Naive thymus-derived CD8-positive, alpha-beta T cell (primary cell): ENCODE measurements at regions not wholly inside any gene's neighbourhood (a gene's known extent, or its start where the extent isn't known, plus 50 kb on each side); places are given as distances from the start of the nearest gene placed in this dataset.

Source experiments
- ATAC-seq, 2 donors: fragments of 150-1000 bp; cut with Tn5 transposase in 1 of 2; sonication (Bioruptor Pico), chemical (Tn5 transposase) in 1 of 2; 1 replicate in 1 of 2; 2 replicates in 1 of 2; pipeline ENCODE4 v1.10.0; 2021; ENCODE audit warnings: mild to moderate bottlenecking in 2 of 2, moderate library complexity in 2 of 2
- POLR2A ChIA-PET: fragments of 350-600 bp; sonication (Branson Sonifier 250); formaldehyde crosslinking; loops from one replicate; lab custom pipeline; 2021; ENCODE audit warnings: antibody characterized with exemption; lab: Charles Lee
- DNase-seq, 10 donors: peaks; one replicate each; pipeline versions ENCODE4 v3.0.0 to v3.0.0-alpha.2; 2020 to 2022
- H3K27ac Mint-ChIP-seq, 10 donors: one replicate each; pipeline ENCODE4 v1.8.0; 2020 to 2022; ENCODE audit warnings: mild to moderate bottlenecking in 10 of 10, mixed read lengths in 10 of 10, moderate library complexity in 4 of 10, inconsistent platforms in 1 of 10
- H3K27me3 Mint-ChIP-seq, 5 donors: one replicate each; pipeline ENCODE4 v1.8.0; 2021 to 2022; ENCODE audit warnings: mixed read lengths in 5 of 5
- H3K36me3 Mint-ChIP-seq, 3 donors: one replicate each; pipeline ENCODE4 v1.8.0; 2020 to 2022; ENCODE audit warnings: mixed read lengths in 3 of 3, mild to moderate bottlenecking in 2 of 3, inconsistent platforms in 1 of 3
- H3K4me1 Mint-ChIP-seq, 4 donors: one replicate each; pipeline ENCODE4 v1.8.0; 2021 to 2022; ENCODE audit warnings: mixed read lengths in 4 of 4
- H3K4me3 Mint-ChIP-seq, 10 donors: one replicate each; pipeline ENCODE4 v1.8.0; 2020 to 2022; ENCODE audit warnings: mild to moderate bottlenecking in 10 of 10, mixed read lengths in 10 of 10, moderate library complexity in 6 of 10, inconsistent platforms in 1 of 10
- H3K9me3 Mint-ChIP-seq, 9 donors: one replicate each; pipeline ENCODE4 v1.8.0; 2020 to 2022; ENCODE audit warnings: mixed read lengths in 9 of 9, mild to moderate bottlenecking in 3 of 9, inconsistent platforms in 1 of 9, moderate library complexity in 1 of 9

GRCh38 chr20:52596256-52596655, 375.9 kb upstream of the TSHZ2 start:
- Mint-ChIP-seq H3K27ac (no peak overlapping the region), H3K9me3 (peaks cover 0 to 7% (median 3%) of the 10 kb centered on the region in 9 donors), H3K36me3 (peaks cover 0 to 4% (median 0%) of the 10 kb centered on the region in 3 donors), H3K27me3 (peaks cover 0 to 2% (median 0%) of the 10 kb centered on the region in 5 donors), H3K4me1 (peaks cover 0 to 4% (median under 1%) of the 10 kb centered on the region in 4 donors), H3K4me3 (no peak overlapping the region)
- DNase-seq (no peak), ATAC-seq (no peak)
- POLR2A ChIA-PET, result no interaction called here

- peak overlapping the region in 1 of 10 donors; percentile 51 for H3K27ac Mint-ChIP-seq
- DNase-seq, result no peak
- H3K9me3 Mint-ChIP-seq, result peaks cover 0 to 5% (median 2%) of the 10 kb centered on the region in 9 donors
- POLR2A ChIA-PET, result no interaction called here
- peaks cover 0 to 4% (median 0%) of the 10 kb centered on the region in 3 donors for H3K36me3 Mint-ChIP-seq
- peaks cover 0 to 3% (median under 1%) of the 10 kb centered on the region in 5 donors for H3K27me3 Mint-ChIP-seq
- H3K4me1 Mint-ChIP-seq, result peaks cover 0 to under 1% (median under 1%) of the 10 kb centered on the region in 4 donors
- no peak overlapping the region for H3K4me3 Mint-ChIP-seq
- no peak for ATAC-seq
These were observed 376.6 kb upstream of the TSHZ2 start for GRCh38 chr20:52595518-52595917.

GRCh38 chr20:52593654-52594053, 378.5 kb upstream of the TSHZ2 start:
- Mint-ChIP-seq H3K4me1 (no peaks in the 10 kb centered on the region), H3K36me3 (no peaks in the 10 kb centered on the region), H3K27me3 (peaks cover 0 to 8% (median 0%) of the 10 kb centered on the region in 5 donors), H3K4me3 (no peak overlapping the region), H3K9me3 (no peaks in the 10 kb centered on the region), H3K27ac (no peak overlapping the region)
- ATAC-seq (no peak), DNase-seq (no peak)
- POLR2A ChIA-PET, result no interaction called here

- Mint-ChIP-seq H3K27ac (no peak overlapping the region), H3K4me1 (no peaks in the 10 kb centered on the region), H3K4me3 (no peak overlapping the region), H3K36me3 (no peaks in the 10 kb centered on the region), H3K9me3 (no peaks in the 10 kb centered on the region), H3K27me3 (peaks cover 0 to 8% (median 0%) of the 10 kb centered on the region in 5 donors)
- POLR2A ChIA-PET, result no interaction called here
- no peak for DNase-seq
- ATAC-seq, result no peak
These were observed 379.6 kb upstream of the TSHZ2 start for GRCh38 chr20:52592567-52592966.

- H3K36me3 Mint-ChIP-seq, result no peaks in the 10 kb centered on the region
- H3K4me1 Mint-ChIP-seq, result no peaks in the 10 kb centered on the region
- POLR2A ChIA-PET, result no interaction called here
- no peak for DNase-seq
- no peak for ATAC-seq
- H3K27me3 Mint-ChIP-seq, result peaks cover 0 to 8% (median 0%) of the 10 kb centered on the region in 5 donors
- no peaks in the 10 kb centered on the region for H3K9me3 Mint-ChIP-seq
- H3K27ac Mint-ChIP-seq, result no peak overlapping the region
- no peak overlapping the region for H3K4me3 Mint-ChIP-seq
These were observed 382.1 kb upstream of the TSHZ2 start for GRCh38 chr20:52590100-52590499.

GRCh38 chr20:52589251-52589812, 382.8 kb upstream of the TSHZ2 start:
- Mint-ChIP-seq H3K4me1 (no peaks in the 10 kb centered on the region), H3K9me3 (no peaks in the 10 kb centered on the region), H3K27ac (no peak overlapping the region), H3K36me3 (no peaks in the 10 kb centered on the region), H3K27me3 (peaks cover 0 to 8% (median 0%) of the 10 kb centered on the region in 5 donors), H3K4me3 (no peak overlapping the region)
- no peak for ATAC-seq
- POLR2A ChIA-PET, result no interaction called here
- no peak for DNase-seq

GRCh38 chr20:52586660-52587059, 385.5 kb upstream of the TSHZ2 start:
- DNase-seq (no peak), ATAC-seq (no peak)
- Mint-ChIP-seq H3K9me3 (no peaks in the 10 kb centered on the region), H3K27ac (no peak overlapping the region), H3K4me3 (no peak overlapping the region), H3K27me3 (peaks cover 0 to 8% (median 0%) of the 10 kb centered on the region in 5 donors), H3K4me1 (no peaks in the 10 kb centered on the region), H3K36me3 (no peaks in the 10 kb centered on the region)
- POLR2A ChIA-PET, result no interaction called here

GRCh38 chr20:52585333-52585732, 386.8 kb upstream of the TSHZ2 start:
- Mint-ChIP-seq H3K9me3 (no peaks in the 10 kb centered on the region), H3K4me3 (no peak overlapping the region), H3K27ac (no peak overlapping the region), H3K4me1 (no peaks in the 10 kb centered on the region), H3K36me3 (no peaks in the 10 kb centered on the region), H3K27me3 (peaks cover 0 to 9% (median 0%) of the 10 kb centered on the region in 5 donors)
- DNase-seq, result no peak
- POLR2A ChIA-PET, result no interaction called here
- ATAC-seq, result no peak

- POLR2A ChIA-PET, result no interaction called here
- Mint-ChIP-seq H3K27me3 (peaks cover 0 to 15% (median 2%) of the 10 kb centered on the region in 5 donors), H3K36me3 (peaks cover 0 to 21% (median 3%) of the 10 kb centered on the region in 3 donors), H3K4me1 (peaks cover 0 to 2% (median under 1%) of the 10 kb centered on the region in 4 donors), H3K9me3 (peaks cover 0 to 10% (median 9%) of the 10 kb centered on the region in 9 donors), H3K27ac (no peak overlapping the region), H3K4me3 (no peak overlapping the region)
- DNase-seq (no peak), ATAC-seq (no peak)
These were observed 387.0 kb upstream of the ZFP64 start for GRCh38 chr20:52578559-52578958.

- POLR2A ChIA-PET, result no interaction called here
- Mint-ChIP-seq H3K36me3 (peaks cover 0 to 21% (median 3%) of the 10 kb centered on the region in 3 donors), H3K27me3 (peaks cover 0 to 15% (median 2%) of the 10 kb centered on the region in 5 donors), H3K9me3 (peaks cover 0 to 10% (median 9%) of the 10 kb centered on the region in 9 donors), H3K27ac (peak overlapping the region in 1 of 10 donors; percentile 11), H3K4me3 (no peak overlapping the region), H3K4me1 (peaks cover 0 to 2% (median under 1%) of the 10 kb centered on the region in 4 donors)
- no peak for ATAC-seq
- no peak for DNase-seq
These were observed 386.1 kb upstream of the ZFP64 start for GRCh38 chr20:52577696-52578095.

GRCh38 chr20:52572687-52573086, 381.1 kb upstream of the ZFP64 start:
- Mint-ChIP-seq H3K27ac (no peak overlapping the region), H3K4me1 (peaks cover 0 to 10% (median 6%) of the 10 kb centered on the region in 4 donors), H3K27me3 (peaks cover 0 to 8% (median 2%) of the 10 kb centered on the region in 5 donors), H3K36me3 (peaks cover 0 to 10% (median 3%) of the 10 kb centered on the region in 3 donors), H3K4me3 (no peak overlapping the region), H3K9me3 (peaks cover 0 to 10% (median 5%) of the 10 kb centered on the region in 9 donors)
- DNase-seq (no peak), ATAC-seq (no peak)
- POLR2A ChIA-PET, result no interaction called here

GRCh38 chr20:52569201-52569600, 377.6 kb upstream of the ZFP64 start:
- ATAC-seq (no peak), DNase-seq (no peak)
- Mint-ChIP-seq H3K4me1 (peaks cover 0 to 10% (median 5%) of the 10 kb centered on the region in 4 donors), H3K4me3 (no peak overlapping the region), H3K36me3 (peaks cover 0 to 4% (median 3%) of the 10 kb centered on the region in 3 donors), H3K9me3 (peaks cover 0 to 4% (median 0%) of the 10 kb centered on the region in 9 donors), H3K27ac (peak overlapping the region in 2 of 10 donors; percentile 56 to 67), H3K27me3 (peaks cover 0 to 4% (median 2%) of the 10 kb centered on the region in 5 donors)
- POLR2A ChIA-PET, result no interaction called here

- H3K4me1 Mint-ChIP-seq, result peaks cover 0 to 10% (median 5%) of the 10 kb centered on the region in 4 donors
- H3K36me3 Mint-ChIP-seq, result no peaks in the 10 kb centered on the region
- peak overlapping the region in 1 of 10 donors; percentile 51 for H3K27ac Mint-ChIP-seq
- H3K9me3 Mint-ChIP-seq, result peaks cover 0 to 5% (median 0%) of the 10 kb centered on the region in 9 donors
- peaks cover 0 to 4% (median 1%) of the 10 kb centered on the region in 5 donors for H3K27me3 Mint-ChIP-seq
- no peak overlapping the region for H3K4me3 Mint-ChIP-seq
- POLR2A ChIA-PET, result no interaction called here
- ATAC-seq, result no peak
- no peak for DNase-seq
These were observed 374.0 kb upstream of the ZFP64 start for GRCh38 chr20:52565614-52566013.
